HG02852 (cell line): ENCODE measurements at regions not wholly inside any gene's neighbourhood (a gene's known extent, or its start where the extent isn't known, plus 50 kb on each side); places are given as distances from the start of the nearest gene placed in this dataset.
A peak's percentile ranks its signal among the peaks of the same experiment; 100 is the strongest.

Source experiments
- ATAC-seq: cut with Tn5 transposase; IDR thresholded peaks from one replicate; pipeline ENCODE4 v1.9.1; 2021; ENCODE audit warnings: mild to moderate bottlenecking, moderate library complexity; ENCODE audit not compliant: unreplicated experiment

- no peak for ATAC-seq
These were observed 527.7 kb downstream of the ANKRD50 start for GRCh38 chr4:124184792-124185191.

- no peak for ATAC-seq
These were observed 523.9 kb downstream of the ANKRD50 start for GRCh38 chr4:124188595-124188994.

GRCh38 chr4:124189545-124189944 lies 523.0 kb downstream of the ANKRD50 start:
- ATAC-seq = no peak

GRCh38 chr4:124191329-124191728 lies 521.2 kb downstream of the ANKRD50 start:
- peak; percentile 54 for ATAC-seq

GRCh38 chr4:124192544-124192943 lies 520.0 kb downstream of the ANKRD50 start:
- ATAC-seq = no peak

GRCh38 chr4:124199185-124199584 lies 513.3 kb downstream of the ANKRD50 start:
- no peak for ATAC-seq

- ATAC-seq = no peak
These were observed 512.8 kb downstream of the ANKRD50 start for GRCh38 chr4:124199755-124200154.

- no peak for ATAC-seq
These were observed 510.9 kb downstream of the ANKRD50 start for GRCh38 chr4:124201636-124202035.

- ATAC-seq = no peak
These were observed 510.4 kb downstream of the ANKRD50 start for GRCh38 chr4:124202099-124202498.

- ATAC-seq = no peak
These were observed 508.8 kb downstream of the ANKRD50 start for GRCh38 chr4:124203613-124204238.

- no peak for ATAC-seq
These were observed 505.5 kb downstream of the ANKRD50 start for GRCh38 chr4:124206779-124207605.

- ATAC-seq = no peak
These were observed 503.3 kb downstream of the ANKRD50 start for GRCh38 chr4:124209211-124209610.

- ATAC-seq = no peak
These were observed 502.9 kb downstream of the ANKRD50 start for GRCh38 chr4:124209626-124210025.

- no peak for ATAC-seq
These were observed 501.8 kb downstream of the ANKRD50 start for GRCh38 chr4:124210746-124211145.

GRCh38 chr4:124212815-124213630 lies 499.5 kb downstream of the ANKRD50 start:
- no peak for ATAC-seq

- ATAC-seq = no peak
These were observed 493.1 kb downstream of the ANKRD50 start for GRCh38 chr4:124219389-124219788.

GRCh38 chr4:124224256-124224655 lies 488.3 kb downstream of the ANKRD50 start:
- no peak for ATAC-seq

GRCh38 chr4:124227981-124228380 lies 484.6 kb downstream of the ANKRD50 start:
- ATAC-seq = no peak

GRCh38 chr4:124230268-124230667 lies 482.3 kb downstream of the ANKRD50 start:
- no peak for ATAC-seq

- ATAC-seq = no peak
These were observed 477.8 kb downstream of the ANKRD50 start for GRCh38 chr4:124234771-124235170.

- ATAC-seq = no peak
These were observed 468.7 kb downstream of the ANKRD50 start for GRCh38 chr4:124243671-124244366.
